Esophagus squamous epithelium (tissue), 4 donors: ENCODE measurements at regions not wholly inside any gene's neighbourhood (a gene's known extent, or its start where the extent isn't known, plus 50 kb on each side); places are given as distances from the start of the nearest gene placed in this dataset.

Experiments
- CTCF ChIP-seq, 6 experiments: fragments of 450-650 bp in 4 of 6; fragments of 200-600 bp in 2 of 6; sonication (generic) in 2 of 6; IDR thresholded peaks; one replicate each; pipeline ENCODE4 v1.5.1; 2016 to 2019; ENCODE audit warnings: antibody characterized with exemption in 6 of 6, mild to moderate bottlenecking in 4 of 6, moderate library complexity in 4 of 6
- POLR2A ChIP-seq, 4 donors: fragments of 450-650 bp; IDR thresholded peaks; one replicate each; pipeline ENCODE4 v1.6.1; 2017; ENCODE audit warnings: antibody characterized with exemption in 4 of 4, mild to moderate bottlenecking in 4 of 4, moderate library complexity in 3 of 4

- TF ChIP-seq CTCF (IDR thresholded peaks at IDR 0.05) (no peak), POLR2A (IDR thresholded peaks at IDR 0.05) (no peak)
Observed at GRCh38 chr13:81224209-81224833, 883.4 kb upstream of the SPRY2 start.
